ENCODE measurements at regions not wholly inside any gene's neighbourhood (a gene's known extent, or its start where the extent isn't known, plus 50 kb on each side); places are given as distances from the start of the nearest gene placed in this dataset.

DNA sequence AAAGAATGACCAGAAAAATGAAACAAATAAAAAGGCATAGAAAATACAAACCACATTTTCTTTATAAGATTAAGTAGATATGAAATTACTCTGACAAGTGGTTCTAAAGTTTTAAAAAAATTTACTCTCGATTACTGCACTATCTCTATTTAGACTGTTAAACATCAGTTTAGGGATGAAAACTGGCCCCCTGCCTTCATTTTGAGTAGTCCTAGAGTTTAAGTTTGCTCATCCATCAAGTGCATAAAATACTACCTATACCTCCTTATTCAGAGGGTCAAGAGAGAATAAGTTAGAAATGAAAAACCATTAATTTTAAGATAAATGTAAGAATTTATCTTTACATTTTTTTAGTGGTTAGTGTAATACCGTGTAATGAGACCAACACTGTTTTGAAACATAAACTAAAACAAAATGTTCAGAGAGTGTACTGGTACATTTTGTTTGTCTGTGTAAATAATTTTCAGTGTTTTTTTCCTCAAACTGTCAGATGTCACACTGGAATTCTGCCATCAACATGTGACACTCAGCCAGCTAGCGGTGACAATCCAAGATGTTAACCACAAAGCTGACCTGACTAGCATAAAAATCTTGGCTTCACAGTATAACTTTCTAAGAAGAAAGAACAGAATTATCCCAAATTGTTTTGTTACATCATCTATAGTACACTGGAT is 184.8 kb upstream of the PCDH20 start:
- TF ChIP-seq, protein P1, sequence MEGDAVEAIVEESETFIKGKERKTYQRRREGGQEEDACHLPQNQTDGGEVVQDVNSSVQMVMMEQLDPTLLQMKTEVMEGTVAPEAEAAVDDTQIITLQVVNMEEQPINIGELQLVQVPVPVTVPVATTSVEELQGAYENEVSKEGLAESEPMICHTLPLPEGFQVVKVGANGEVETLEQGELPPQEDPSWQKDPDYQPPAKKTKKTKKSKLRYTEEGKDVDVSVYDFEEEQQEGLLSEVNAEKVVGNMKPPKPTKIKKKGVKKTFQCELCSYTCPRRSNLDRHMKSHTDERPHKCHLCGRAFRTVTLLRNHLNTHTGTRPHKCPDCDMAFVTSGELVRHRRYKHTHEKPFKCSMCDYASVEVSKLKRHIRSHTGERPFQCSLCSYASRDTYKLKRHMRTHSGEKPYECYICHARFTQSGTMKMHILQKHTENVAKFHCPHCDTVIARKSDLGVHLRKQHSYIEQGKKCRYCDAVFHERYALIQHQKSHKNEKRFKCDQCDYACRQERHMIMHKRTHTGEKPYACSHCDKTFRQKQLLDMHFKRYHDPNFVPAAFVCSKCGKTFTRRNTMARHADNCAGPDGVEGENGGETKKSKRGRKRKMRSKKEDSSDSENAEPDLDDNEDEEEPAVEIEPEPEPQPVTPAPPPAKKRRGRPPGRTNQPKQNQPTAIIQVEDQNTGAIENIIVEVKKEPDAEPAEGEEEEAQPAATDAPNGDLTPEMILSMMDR (conservative IDR thresholded peaks at IDR 0.05; ENCODE audit: control insufficient read depth, insufficient read depth, low read depth, low read length) = no peak
- no peak overlapping the region for H3K4me3 ChIP-seq (ENCODE audit: control insufficient read depth, low read depth, low read length)
- DNase-seq (ENCODE audit: low read depth) = no peak

DNA sequence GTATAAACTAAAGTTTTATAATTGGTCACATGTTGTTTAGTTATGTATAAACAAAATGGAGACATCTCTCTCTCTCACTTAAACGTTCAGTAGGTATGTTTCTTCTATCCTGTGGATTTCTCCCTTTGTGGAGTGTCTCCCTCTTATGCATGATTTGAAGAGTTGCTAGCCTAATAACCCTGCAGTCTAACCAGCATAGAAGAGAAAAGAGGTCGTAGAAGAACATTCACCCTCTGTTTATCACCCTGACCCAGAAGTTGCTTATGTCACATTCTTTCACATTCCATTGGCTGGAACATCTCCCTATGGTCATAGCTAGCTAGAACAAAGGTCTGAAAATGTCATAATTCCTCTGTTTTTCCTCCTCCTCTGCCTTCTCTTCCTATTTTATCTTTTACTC is 176.8 kb upstream of the PCDH20 start:
- no peak overlapping the region for H3K4me3 ChIP-seq (ENCODE audit: control insufficient read depth, low read depth, low read length)
- TF ChIP-seq, protein P1 (conservative IDR thresholded peaks at IDR 0.05; ENCODE audit: control insufficient read depth, insufficient read depth, low read depth, low read length) = no peak
- DNase-seq (ENCODE audit: low read depth) = no peak

DNA sequence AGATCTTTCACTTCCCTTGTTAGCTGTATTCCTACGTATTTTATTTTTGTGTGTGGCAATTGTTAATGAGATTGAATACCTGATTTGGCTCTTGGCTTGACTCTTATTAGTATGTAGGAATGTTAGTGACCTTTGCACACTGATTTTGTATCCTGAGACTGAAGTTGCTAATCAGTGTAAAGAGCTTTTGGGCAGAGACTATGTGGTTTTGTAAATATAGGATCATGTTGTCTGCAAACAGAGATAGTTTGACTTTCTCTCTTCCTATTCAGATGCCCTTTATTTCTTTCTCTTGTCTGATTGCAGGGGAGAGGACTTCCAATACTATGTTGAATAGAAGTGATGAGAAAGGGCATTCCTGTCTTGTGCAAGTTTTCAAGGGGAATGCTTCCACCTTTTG is 160.3 kb upstream of the PCDH20 start:
- TF ChIP-seq, protein P1 (conservative IDR thresholded peaks at IDR 0.05; ENCODE audit: control insufficient read depth, insufficient read depth, low read depth, low read length) = no peak
- no peak overlapping the region for H3K4me3 ChIP-seq (ENCODE audit: control insufficient read depth, low read depth, low read length)
- DNase-seq (ENCODE audit: low read depth) = no peak

DNA sequence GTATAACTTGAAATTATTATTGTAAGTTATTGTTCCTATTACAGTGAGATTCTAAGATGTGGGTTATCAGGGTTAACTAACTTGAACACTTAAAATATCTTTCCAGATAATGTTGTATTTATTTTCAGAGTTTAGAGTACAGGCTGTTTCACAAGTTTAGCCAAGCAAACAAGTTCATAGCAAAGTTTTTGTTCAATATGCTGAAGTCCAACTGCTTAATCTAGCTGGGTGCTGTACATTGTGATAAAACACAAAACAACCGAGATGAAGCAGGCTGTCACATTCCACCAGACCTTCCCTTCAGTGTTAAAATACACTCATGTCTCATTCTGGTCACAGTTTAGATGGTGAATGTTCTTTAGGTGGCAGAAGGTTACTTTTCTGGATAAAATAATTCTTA is 148.0 kb upstream of the PCDH20 start:
- TF ChIP-seq, protein P1 (conservative IDR thresholded peaks at IDR 0.05; ENCODE audit: control insufficient read depth, insufficient read depth, low read depth, low read length) = no peak
- H3K4me3 ChIP-seq (ENCODE audit: control insufficient read depth, low read depth, low read length) = no peak overlapping the region
- DNase-seq (ENCODE audit: low read depth) = no peak

DNA sequence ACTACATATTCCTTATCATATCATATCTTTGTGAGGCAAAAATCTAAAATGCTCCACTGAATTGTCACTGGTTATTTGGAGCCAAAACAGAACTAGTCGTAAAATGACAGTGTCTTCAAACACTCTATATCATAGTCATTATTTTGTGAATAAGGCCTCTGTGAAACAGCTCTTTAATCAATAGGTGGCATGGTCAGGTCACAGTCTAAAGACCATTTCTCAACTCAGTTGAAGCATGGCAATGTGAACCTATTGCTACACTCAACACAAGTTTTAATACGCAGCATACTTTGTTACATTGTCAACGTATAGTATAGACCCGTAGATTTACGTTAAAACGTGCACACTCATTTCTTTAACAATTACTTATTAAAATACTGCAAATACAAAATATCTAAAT is 131.3 kb upstream of the PCDH20 start:
- no peak overlapping the region for H3K4me3 ChIP-seq (ENCODE audit: control insufficient read depth, low read depth, low read length)
- TF ChIP-seq, protein P1 (conservative IDR thresholded peaks at IDR 0.05; ENCODE audit: control insufficient read depth, insufficient read depth, low read depth, low read length) = no peak
- DNase-seq (ENCODE audit: low read depth) = no peak

DNA sequence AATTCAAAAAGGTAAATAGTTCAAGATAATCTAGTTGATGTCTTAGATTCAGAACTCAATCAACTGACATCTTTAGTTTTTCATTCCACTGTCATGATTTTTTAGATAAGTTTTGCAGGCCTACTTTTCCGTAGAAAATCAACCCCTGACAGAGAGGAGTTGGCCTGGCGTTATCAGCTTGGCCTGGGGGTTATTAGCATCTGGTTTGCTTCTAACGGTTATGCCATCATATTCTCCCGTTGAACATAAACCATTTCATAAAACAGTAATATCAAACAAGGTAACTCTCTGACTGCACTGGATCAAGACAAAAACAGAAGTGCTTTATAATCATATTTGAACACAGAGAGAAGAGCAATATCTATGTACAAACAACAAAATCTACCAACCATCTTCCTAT is 130.8 kb upstream of the PCDH20 start:
- no peak overlapping the region for H3K4me3 ChIP-seq (ENCODE audit: control insufficient read depth, low read depth, low read length)
- DNase-seq (ENCODE audit: low read depth) = no peak
- TF ChIP-seq, protein P1 (conservative IDR thresholded peaks at IDR 0.05; ENCODE audit: control insufficient read depth, insufficient read depth, low read depth, low read length) = no peak

DNA sequence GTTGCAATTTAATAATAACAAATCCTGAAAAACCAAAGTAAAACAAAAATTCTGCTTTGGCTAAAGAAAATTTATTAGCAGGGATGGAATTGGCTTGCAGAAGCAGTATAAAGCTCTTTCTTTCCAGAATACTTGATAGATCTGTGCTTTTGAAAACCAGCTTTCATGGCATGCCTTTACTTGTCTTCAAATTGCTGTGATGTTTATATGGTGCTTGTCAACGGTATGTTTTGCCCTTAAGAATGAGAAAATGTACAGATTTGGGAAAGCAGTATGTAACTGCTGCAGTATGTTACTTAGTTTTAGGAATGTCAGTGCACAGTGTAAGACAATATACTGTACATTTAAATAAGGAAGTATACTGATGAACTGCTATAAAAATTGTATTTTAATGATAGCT is 120.8 kb upstream of the PCDH20 start:
- TF ChIP-seq, protein P1 (conservative IDR thresholded peaks at IDR 0.05; ENCODE audit: control insufficient read depth, insufficient read depth, low read depth, low read length) = no peak
- no peak for DNase-seq (ENCODE audit: low read depth)
- H3K4me3 ChIP-seq (ENCODE audit: control insufficient read depth, low read depth, low read length) = no peak overlapping the region

Data from fibroblast of mammary gland (primary cell).